GM12801 (cell line): ENCODE measurements at regions not wholly inside any gene's neighbourhood (a gene's known extent, or its start where the extent isn't known, plus 50 kb on each side); places are given as distances from the start of the nearest gene placed in this dataset.

Experiments used
- CTCF ChIP-seq: IDR thresholded peaks from one replicate; pipeline ENCODE4 v1.5.1; 2011; ENCODE audit warnings: control low read depth; ENCODE audit not compliant: insufficient read length; ENCODE audit errors: extremely low read depth

DNA sequence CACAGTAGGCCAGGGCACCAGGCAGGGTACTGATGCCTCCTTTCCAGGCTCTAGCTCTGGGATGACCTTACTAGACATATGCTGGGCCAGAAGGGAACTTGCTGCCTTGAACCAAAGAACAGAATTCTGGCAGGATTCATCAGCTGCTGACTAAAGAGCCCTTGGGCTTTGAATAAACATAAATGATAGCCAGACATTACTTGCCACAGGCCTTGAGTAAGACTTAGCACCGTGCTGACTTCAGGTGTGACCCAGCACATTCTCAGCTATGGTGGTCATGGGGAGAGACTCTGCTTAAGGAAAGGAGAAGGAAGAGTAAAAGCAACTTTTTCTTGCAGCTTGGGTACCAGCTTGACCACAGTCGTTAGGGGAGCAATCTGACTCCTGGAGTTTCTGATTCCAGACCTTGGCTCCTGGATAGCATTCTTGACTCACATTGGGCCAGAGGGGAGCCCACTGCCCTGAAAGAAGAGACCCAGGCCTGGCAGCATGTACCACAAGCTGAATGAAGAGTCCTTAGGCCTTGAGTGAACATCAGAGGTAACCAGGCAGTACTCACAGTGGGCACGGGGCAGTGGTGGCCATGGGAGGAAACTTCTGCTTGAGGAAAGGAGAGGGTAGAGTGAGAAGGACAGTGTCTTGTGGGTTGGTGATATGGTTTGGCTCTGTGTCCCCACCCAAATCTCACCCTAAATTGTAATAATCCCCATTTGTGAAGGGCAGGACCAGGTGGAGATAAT lies 926.1 kb upstream of the SORCS1 start:
- TF ChIP-seq CTCF: no peak

DNA sequence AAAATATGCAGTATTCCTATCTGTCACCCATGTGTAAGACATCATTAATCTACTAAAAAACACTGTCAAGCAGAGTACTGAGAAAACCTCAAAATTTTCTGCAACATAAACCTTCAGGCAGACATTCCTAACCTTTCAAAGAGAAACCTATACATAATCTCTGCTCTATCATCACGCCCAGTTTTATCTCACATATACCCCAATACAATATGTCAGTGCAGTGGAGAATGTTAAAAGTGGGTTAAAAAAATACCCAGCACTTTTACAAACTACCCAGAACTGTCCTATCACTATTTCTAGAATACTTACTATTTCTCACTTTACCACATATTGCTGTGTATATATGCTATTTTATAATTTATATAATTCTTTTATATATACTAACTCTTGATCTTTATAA lies 922.0 kb upstream of the SORCS1 start:
- no peak for TF ChIP-seq CTCF

DNA sequence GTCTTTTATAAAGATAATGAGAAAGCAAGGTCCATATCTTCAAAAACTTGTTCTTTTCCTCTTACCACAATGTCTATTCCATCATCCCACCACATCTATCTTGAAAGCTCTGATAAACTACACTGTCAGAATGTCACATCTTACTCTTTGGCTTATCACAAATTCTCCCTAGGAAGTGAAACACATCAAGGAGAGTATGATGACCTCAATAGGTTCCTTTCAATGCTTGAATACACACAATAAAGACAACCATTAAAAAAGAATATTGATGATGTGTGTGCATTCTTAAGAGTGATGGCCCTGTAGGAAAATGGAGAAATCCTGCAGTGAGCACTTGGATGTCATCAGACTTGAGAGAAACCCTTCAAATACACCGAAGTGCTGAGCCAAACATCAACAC lies 918.1 kb upstream of the SORCS1 start:
- TF ChIP-seq CTCF: no peak

DNA sequence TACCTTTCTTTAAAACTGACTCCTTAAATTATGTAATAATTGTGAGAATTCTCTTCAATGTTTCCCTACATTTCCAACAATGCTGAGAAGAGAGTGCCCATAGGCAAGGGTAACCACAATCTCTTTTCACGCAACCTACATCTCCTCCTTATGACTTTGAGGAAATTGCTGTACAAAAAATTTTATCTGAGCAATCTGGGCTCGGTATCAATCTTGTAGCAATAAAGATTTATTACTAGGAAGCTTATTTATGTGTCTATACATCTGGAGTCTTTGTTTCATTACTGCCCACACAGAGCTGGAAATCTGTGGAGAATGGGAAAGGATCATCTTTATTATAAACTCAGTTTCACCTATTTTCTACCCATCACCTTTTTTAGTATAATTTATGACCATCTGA lies 913.8 kb upstream of the SORCS1 start:
- no peak for TF ChIP-seq CTCF

DNA sequence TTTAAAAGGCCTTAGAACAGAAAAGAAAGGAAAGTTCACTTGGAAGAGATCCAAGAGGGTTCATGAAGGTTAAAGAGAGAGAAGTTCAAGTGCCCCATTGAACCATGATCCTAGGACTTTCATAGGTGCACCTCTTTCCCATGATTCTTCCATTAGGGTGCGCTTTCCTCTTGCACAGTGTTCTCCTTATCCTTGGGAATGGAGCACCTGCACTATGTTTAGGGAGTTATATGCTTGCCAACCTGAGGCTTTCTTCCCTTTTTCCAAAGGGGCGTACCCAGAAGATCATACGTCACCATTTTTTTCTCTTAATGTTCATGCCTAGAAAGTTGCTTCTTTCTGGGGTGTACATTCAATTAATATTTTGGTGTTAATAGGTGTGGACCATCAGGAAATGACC lies 908.0 kb upstream of the SORCS1 start:
- TF ChIP-seq CTCF: no peak

DNA sequence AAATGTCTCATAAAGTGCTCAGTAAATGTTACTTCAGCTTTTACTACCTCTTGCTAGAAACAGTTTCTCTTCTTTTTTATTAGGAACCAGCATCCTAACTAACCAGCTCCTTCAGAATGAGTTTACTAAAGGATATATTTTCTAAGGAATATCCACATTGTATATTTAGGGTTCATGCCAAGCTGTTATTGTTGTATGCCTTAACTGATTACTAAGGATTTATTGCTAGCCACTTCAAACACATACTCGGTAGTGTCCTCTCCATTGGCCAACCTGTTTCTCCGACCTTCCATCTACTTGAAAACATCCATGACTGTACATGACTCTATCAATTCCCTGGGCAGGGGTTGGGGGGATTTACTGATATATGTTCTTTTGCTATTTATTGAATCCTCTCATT lies 906.3 kb upstream of the SORCS1 start:
- no peak for TF ChIP-seq CTCF

DNA sequence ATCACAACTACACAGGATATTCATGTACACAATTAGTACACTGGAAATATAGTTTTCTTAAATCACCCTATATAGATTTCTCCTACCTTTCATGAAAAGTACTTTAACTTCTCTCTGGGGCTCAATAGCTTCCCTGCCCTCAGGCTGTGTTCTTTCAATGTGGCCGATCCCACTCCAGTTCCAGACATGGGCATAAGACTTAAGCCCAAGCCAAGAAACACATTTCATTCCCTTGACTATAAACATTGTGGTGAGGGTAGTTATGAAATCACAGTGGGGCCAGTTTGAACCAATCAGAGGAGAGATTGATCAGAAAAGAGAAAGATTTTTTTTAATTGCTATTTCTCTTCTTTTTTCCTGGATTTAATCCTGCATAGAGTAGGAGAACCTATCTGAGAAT lies 904.6 kb upstream of the SORCS1 start:
- no peak for TF ChIP-seq CTCF
